ENCODE measurements at regions not wholly inside any gene's neighbourhood (a gene's known extent, or its start where the extent isn't known, plus 50 kb on each side); places are given as distances from the start of the nearest gene placed in this dataset.
"Not testable (repeated sequence)": the region's sequence is repeated elsewhere in the genome, so short reads cannot be mapped to it uniquely, and the experiment has no call there.

DNA sequence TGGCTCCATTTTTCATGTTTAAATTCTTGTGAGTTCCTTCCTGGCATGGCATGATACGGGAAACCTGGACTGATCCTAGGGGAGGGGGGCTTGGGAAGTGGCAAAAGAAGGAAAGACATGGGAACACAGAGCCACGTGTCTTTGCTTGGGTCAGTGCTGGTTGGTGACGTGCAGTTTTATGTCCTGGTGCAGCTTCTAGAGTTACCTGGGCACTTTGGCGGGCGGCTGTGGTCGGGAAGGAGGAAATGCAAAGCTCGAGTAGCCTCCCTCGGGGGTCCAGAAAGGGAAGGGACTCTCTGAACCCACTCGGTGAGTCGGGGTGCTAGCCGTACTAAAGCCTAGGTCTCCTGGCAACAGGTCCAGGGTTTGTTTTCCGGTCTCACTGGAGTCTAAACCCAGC lies 94.6 kb downstream of the APOB start:
- DNase-seq (ENCODE audit: low read depth): no peak
- TF ChIP-seq, protein P1, sequence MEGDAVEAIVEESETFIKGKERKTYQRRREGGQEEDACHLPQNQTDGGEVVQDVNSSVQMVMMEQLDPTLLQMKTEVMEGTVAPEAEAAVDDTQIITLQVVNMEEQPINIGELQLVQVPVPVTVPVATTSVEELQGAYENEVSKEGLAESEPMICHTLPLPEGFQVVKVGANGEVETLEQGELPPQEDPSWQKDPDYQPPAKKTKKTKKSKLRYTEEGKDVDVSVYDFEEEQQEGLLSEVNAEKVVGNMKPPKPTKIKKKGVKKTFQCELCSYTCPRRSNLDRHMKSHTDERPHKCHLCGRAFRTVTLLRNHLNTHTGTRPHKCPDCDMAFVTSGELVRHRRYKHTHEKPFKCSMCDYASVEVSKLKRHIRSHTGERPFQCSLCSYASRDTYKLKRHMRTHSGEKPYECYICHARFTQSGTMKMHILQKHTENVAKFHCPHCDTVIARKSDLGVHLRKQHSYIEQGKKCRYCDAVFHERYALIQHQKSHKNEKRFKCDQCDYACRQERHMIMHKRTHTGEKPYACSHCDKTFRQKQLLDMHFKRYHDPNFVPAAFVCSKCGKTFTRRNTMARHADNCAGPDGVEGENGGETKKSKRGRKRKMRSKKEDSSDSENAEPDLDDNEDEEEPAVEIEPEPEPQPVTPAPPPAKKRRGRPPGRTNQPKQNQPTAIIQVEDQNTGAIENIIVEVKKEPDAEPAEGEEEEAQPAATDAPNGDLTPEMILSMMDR (IDR thresholded peaks at IDR 0.05; ENCODE audit: insufficient read depth, low read length): no peak
- H3K4me3 ChIP-seq (ENCODE audit: low read depth, low read length): no peak overlapping the region

DNA sequence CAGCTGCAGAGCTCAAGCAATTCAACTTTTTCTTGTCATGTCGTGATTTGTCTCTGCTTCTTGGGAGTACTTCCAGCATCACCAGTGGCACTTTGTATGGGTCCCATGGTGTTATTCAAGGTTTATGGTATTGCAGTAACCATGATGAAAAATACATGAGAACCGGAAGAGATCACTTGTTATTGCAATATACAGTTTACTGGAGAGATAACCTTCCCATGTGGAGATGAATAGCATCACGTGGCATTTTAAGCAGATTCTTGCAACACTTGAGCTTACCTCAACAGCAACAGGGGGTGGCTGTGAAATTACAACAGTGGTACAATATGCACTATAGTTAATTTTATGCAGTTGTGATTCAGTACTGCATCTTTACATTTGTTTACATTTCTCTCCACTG lies 97.4 kb downstream of the APOB start:
- no peak for DNase-seq (ENCODE audit: low read depth)
- TF ChIP-seq, protein P1 (IDR thresholded peaks at IDR 0.05; ENCODE audit: insufficient read depth, low read length): no peak
- no peak overlapping the region for H3K4me3 ChIP-seq (ENCODE audit: low read depth, low read length)

DNA sequence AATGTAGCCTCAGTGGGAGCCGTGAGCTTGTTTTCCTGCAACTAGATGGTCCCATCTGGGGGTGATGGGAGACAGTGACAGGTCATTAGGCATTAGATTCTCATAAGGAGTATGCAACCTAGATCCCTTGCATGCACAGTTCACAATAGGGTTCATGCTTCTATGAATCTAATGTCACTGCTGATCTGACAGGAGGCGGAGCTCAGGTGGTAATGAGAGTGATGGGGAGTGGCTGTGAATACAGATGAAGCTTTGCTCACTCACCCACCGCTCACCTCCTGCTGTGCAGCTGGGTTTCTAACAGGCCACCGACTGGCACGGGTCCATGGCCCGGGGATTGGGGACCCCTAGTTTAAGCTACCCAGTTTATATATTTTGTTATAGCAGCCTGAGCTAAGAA lies 100.2 kb downstream of the APOB start:
- not testable (repeated sequence) for H3K4me3 ChIP-seq (ENCODE audit: low read depth, low read length); DNase-seq (ENCODE audit: low read depth)

DNA sequence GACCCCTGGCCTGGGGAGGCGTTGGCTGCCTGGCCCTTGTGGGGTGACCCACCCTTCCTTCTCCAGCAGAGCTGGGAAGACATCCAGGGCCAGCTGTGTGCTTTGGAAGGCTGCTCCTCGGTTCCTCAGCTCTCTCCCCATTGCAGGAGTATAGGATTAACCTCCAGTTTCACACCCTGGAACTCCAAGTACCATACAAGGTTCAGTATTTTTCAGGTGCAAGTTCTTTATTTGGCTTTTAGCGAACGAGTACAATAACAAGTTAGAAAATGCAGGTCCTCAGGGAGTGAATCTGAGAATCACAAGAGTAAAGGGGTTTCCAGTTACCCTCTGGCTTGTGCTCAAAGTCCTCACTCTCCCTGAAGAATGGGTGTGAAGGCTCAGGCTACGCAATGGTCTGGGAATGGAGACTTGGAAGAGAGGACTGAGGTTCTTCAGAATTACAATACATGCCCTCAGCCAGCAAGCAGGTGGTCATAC lies 101.2 kb downstream of the APOB start:
- TF ChIP-seq, protein P1 (IDR thresholded peaks at IDR 0.05; ENCODE audit: insufficient read depth, low read length): no peak
- no peak for DNase-seq (ENCODE audit: low read depth)

DNA sequence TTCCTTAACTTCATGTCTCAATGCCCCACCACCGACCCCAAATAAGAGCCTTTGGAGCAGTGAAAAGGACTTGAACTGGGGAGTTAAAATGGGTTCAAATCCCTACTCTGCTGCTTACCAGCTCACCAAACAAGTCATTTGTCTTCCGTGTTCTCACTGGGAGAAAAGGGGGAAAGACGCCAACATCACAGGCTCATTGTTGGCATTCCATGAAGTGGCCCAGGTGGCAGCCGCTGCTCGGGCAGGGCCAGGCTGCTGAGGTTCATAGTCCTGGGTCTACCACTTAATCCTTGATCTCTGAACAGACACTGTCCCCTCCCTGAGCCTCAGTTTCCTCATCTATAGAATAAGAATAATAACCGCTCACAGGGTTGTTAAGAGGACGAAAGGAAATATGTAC lies 103.0 kb downstream of the APOB start:
- DNase-seq (ENCODE audit: low read depth): no peak
- TF ChIP-seq, protein P1 (IDR thresholded peaks at IDR 0.05; ENCODE audit: insufficient read depth, low read length): no peak
- H3K4me3 ChIP-seq (ENCODE audit: low read depth, low read length): no peak overlapping the region

More for the DNA sequence above, 101.2 kb downstream of the APOB start:
- H3K4me3 ChIP-seq (ENCODE audit: low read depth, low read length): no peak overlapping the region

DNA sequence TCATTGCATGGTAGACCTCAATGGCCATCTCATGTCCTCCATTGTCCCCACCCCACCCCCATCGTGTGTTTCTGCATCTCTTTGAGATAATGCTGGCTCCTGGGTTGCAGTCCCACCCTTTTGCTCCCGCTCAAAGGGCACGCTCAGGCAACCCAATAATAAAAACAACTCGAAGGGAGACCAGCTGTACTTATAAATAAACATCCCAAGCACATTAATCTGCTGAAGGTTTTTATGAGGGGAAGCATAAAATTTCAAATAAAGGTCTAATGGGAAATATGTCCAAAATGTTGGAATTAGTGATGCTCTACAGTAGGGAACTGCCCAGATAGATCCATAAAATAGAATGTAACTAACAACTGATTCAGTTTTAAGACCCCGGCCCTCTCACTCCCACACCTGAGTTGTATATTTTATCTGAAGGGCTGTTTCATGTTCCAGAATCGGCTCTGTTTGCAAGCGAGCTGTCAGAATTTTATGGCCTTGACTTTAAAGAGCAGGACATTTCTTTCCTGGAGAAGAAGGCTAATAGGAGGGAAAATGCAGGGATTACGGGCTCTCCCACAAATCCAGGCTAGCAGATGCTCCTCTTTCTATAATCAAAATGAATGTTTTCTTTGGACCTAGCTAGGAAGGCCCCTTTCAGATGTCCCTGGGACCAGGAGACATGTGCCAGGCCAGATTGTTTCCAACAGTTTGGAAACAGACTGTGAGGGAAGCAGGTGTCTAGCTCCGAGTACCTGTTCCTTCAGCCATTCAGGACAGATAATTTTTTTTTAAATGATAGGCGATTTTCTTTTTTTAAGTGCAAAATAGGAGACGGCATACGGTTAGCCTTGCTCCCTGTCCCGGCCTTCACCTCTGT lies 103.7 kb downstream of the APOB start:
- no peak for DNase-seq (ENCODE audit: low read depth)
- TF ChIP-seq, protein P1 (IDR thresholded peaks at IDR 0.05; ENCODE audit: insufficient read depth, low read length): no peak
- no peak overlapping the region for H3K4me3 ChIP-seq (ENCODE audit: low read depth, low read length)

DNA sequence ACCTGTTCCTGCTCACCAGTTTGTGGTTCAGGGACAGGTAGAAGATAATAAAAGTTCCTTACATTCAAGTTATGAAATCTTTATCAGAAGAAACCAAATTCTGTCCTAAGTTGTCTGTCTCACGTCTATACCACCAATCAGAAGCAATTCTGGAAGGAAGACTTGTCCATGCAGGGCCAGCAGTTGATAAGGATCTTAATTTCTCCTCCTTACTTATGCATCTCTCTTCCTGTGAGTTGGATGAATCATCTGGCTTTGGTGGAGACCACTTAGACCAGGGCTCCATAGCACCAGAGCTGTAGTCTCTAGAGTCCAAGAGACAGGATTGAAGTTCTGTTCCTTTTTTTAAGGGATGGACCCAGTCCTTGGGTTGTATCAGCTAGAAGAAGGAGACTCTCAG lies 106.5 kb downstream of the APOB start:
- TF ChIP-seq, protein P1 (IDR thresholded peaks at IDR 0.05; ENCODE audit: insufficient read depth, low read length): no peak
- DNase-seq (ENCODE audit: low read depth): no peak
- no peak overlapping the region for H3K4me3 ChIP-seq (ENCODE audit: low read depth, low read length)

All from fibroblast of the aortic adventitia (primary cell).